ENCODE measurements at regions not wholly inside any gene's neighbourhood (a gene's known extent, or its start where the extent isn't known, plus 50 kb on each side); places are given as distances from the start of the nearest gene placed in this dataset.

DNA sequence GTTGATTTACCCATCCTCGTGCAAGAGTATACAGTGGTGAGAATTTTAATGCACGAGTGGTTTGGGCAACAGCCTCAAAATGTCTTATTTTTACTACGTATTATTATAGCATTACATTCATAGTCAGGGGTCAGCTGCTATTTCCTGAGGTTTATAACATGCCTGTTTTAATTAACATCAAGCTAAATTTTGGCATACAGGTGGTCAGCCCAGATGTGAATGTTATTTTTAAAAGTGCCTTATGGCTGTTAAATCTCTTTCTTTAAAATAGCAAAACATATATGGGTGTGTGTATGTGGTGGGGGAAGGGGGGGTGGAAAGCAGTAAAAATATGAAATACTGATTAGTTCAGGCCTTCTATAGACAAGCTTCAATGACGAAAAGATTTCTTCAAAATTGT is 424.5 kb upstream of the CLINT1 start:
- TF ChIP-seq, protein P1, sequence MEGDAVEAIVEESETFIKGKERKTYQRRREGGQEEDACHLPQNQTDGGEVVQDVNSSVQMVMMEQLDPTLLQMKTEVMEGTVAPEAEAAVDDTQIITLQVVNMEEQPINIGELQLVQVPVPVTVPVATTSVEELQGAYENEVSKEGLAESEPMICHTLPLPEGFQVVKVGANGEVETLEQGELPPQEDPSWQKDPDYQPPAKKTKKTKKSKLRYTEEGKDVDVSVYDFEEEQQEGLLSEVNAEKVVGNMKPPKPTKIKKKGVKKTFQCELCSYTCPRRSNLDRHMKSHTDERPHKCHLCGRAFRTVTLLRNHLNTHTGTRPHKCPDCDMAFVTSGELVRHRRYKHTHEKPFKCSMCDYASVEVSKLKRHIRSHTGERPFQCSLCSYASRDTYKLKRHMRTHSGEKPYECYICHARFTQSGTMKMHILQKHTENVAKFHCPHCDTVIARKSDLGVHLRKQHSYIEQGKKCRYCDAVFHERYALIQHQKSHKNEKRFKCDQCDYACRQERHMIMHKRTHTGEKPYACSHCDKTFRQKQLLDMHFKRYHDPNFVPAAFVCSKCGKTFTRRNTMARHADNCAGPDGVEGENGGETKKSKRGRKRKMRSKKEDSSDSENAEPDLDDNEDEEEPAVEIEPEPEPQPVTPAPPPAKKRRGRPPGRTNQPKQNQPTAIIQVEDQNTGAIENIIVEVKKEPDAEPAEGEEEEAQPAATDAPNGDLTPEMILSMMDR (conservative IDR thresholded peaks at IDR 0.05; ENCODE audit: low read depth, low read length) = no peak
- no peak for TF ChIP-seq EZH2 (IDR thresholded peaks at IDR 0.05; ENCODE audit: low read length, unreplicated experiment)

Measured in PC-3 (cell line).